ENCODE measurements at regions not wholly inside any gene's neighbourhood (a gene's known extent, or its start where the extent isn't known, plus 50 kb on each side); places are given as distances from the start of the nearest gene placed in this dataset.

DNA sequence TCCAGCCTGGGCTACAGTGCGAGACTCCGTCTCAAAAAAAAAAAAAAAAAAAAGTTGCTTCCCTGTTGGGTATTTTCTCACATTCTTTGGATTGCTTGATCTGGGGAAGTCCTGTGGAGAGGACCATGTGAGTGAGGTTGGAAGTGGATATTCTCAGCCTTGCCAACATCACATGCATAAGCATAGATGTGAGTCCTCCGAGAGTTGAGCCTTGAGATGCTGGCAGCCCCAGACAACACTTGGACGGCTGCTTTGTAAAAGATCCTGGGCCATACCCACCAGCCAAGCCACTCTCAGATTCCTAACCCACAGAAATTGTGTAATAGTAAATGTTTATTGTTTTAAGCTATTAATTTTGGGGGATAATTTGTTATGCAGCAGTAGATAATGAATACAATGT, 1570.0 kb upstream of the GOT2 start:
- in situ Hi-C loops (cut with HindIII; ENCODE audit: low sequenced_read_pairs), result no loop called here
- TF ChIP-seq, protein P1, sequence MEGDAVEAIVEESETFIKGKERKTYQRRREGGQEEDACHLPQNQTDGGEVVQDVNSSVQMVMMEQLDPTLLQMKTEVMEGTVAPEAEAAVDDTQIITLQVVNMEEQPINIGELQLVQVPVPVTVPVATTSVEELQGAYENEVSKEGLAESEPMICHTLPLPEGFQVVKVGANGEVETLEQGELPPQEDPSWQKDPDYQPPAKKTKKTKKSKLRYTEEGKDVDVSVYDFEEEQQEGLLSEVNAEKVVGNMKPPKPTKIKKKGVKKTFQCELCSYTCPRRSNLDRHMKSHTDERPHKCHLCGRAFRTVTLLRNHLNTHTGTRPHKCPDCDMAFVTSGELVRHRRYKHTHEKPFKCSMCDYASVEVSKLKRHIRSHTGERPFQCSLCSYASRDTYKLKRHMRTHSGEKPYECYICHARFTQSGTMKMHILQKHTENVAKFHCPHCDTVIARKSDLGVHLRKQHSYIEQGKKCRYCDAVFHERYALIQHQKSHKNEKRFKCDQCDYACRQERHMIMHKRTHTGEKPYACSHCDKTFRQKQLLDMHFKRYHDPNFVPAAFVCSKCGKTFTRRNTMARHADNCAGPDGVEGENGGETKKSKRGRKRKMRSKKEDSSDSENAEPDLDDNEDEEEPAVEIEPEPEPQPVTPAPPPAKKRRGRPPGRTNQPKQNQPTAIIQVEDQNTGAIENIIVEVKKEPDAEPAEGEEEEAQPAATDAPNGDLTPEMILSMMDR (IDR thresholded peaks at IDR 0.05; ENCODE audit: low read depth, low read length, missing control alignments), result no peak
- no peak for DNase-seq (ENCODE audit: low read depth)

DNA sequence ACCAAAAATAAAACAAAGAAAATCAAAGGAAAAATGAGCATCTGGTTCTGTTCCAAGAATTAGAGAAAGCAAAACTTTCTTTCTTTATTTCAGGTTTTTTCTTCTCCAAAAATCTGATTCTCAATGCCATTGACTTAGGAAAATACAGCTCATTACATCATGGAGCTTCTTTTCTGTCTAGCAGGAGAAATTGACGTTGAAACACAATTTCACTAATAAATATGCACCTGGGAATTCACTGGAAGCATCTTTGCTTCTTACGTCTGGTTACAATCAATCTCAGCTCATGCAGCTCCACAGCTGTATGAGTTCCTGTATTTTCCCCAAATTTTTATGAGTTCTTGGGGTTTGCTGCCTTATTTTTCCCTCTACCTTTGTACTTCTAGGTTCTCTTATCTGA, 1568.6 kb upstream of the GOT2 start:
- DNase-seq (ENCODE audit: low read depth), result no peak
- in situ Hi-C loops (cut with HindIII; ENCODE audit: low sequenced_read_pairs), result no loop called here
- H3K4me3 ChIP-seq (ENCODE audit: low read depth, low read length), result no peak overlapping the region
- TF ChIP-seq, protein P1 (IDR thresholded peaks at IDR 0.05; ENCODE audit: low read depth, low read length, missing control alignments), result no peak

More for the DNA sequence above, 1570.0 kb upstream of the GOT2 start:
- H3K4me3 ChIP-seq (ENCODE audit: low read depth, low read length), result no peak overlapping the region

DNA sequence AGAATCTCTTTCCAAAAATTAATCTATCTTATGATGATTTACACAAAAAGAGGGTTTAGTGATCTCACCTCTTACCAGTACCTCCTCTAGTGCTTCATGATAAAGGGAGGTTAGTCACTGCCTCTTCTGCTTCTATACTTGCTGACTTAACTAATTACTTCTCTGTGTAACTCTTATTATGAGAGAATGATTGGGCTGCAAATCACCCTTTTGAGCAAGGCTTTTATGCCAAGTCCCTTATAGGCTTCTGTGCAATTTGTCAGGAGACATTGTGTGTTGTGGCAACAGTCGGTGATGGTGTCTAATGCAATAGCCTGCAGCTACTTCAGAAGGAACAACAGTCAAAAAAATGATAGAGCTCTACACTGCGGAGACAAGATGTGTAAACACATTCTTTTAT, 1568.1 kb upstream of the GOT2 start:
- TF ChIP-seq, protein P1 (IDR thresholded peaks at IDR 0.05; ENCODE audit: low read depth, low read length, missing control alignments), result no peak
- in situ Hi-C loops (cut with HindIII; ENCODE audit: low sequenced_read_pairs), result no loop called here
- DNase-seq (ENCODE audit: low read depth), result no peak
- H3K4me3 ChIP-seq (ENCODE audit: low read depth, low read length), result no peak overlapping the region

DNA sequence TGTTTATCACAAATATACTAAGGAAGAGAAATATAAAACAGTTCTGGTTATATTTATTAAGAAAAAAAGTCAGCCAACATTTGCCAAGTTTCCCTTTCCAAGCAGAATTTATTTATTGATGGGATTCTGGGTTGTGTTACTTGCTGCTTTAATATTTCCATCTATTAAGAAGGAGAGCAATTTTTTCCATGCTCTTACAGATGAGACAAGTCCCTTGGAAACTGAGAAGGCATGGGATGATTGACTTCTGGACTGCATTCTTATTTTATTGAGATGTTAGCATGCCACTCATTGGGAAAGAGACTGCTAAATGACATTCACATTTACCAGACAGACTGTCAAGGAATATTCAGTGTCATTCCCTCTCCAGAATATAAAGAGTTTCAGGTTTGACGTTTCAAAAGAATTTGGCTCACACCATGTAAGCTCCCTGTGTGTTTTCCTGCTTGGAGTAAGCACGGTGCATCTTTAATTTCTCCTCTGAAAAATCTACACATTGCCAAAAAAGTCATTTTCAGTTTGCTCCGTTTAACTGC, 1565.2 kb upstream of the GOT2 start:
- H3K4me3 ChIP-seq (ENCODE audit: low read depth, low read length), result no peak overlapping the region
- no peak for DNase-seq (ENCODE audit: low read depth)
- TF ChIP-seq, protein P1 (IDR thresholded peaks at IDR 0.05; ENCODE audit: low read depth, low read length, missing control alignments), result no peak
- in situ Hi-C loops (cut with HindIII; ENCODE audit: low sequenced_read_pairs), result no loop called here

DNA sequence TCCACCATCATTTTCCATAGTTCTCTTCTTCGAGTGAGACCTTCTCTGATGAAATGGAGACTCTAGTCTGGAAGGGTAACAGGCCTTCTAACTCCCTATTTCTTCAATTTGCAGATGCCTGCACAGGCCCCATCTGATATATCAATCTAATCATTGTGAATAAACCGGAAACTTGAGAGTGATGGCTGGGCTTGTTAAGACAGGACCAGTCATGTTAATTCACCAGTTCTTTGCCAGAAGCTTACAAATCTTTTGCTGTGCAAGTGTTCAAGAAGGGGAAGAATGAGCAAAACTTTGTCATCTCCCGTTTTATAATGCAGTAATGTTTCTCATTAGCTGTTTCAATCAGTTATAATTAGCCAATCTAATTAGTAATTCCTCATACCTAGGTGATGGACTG, 1561.3 kb upstream of the GOT2 start:
- in situ Hi-C loops (cut with HindIII; ENCODE audit: low sequenced_read_pairs), result no loop called here
- H3K4me3 ChIP-seq (ENCODE audit: low read depth, low read length), result no peak overlapping the region
- DNase-seq (ENCODE audit: low read depth), result no peak
- TF ChIP-seq, protein P1 (IDR thresholded peaks at IDR 0.05; ENCODE audit: low read depth, low read length, missing control alignments), result no peak

DNA sequence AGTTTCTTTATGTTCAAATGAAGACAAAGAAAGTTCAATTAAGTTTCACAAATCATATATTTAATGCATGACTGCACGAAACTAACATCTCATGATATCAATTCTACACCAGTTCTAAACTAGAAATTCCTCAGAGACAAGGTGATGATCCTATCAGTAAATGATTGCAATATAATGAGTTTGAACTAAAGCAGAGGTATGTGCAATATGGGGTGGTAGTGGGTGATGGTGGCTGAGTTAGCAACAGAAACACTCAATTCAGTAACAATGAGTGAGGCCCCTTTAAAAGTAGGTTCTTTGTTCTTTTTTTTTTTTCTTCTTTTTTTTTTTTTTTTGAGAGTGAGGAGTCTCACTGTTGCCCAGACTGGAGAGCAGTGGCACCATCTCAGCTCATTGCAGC, 1551.7 kb upstream of the GOT2 start:
- in situ Hi-C loops (cut with HindIII; ENCODE audit: low sequenced_read_pairs), result no loop called here
- TF ChIP-seq, protein P1 (IDR thresholded peaks at IDR 0.05; ENCODE audit: low read depth, low read length, missing control alignments), result no peak
- no peak overlapping the region for H3K4me3 ChIP-seq (ENCODE audit: low read depth, low read length)
- no peak for DNase-seq (ENCODE audit: low read depth)
